ENCODE measurements at regions not wholly inside any gene's neighbourhood (a gene's known extent, or its start where the extent isn't known, plus 50 kb on each side); places are given as distances from the start of the nearest gene placed in this dataset.

DNA sequence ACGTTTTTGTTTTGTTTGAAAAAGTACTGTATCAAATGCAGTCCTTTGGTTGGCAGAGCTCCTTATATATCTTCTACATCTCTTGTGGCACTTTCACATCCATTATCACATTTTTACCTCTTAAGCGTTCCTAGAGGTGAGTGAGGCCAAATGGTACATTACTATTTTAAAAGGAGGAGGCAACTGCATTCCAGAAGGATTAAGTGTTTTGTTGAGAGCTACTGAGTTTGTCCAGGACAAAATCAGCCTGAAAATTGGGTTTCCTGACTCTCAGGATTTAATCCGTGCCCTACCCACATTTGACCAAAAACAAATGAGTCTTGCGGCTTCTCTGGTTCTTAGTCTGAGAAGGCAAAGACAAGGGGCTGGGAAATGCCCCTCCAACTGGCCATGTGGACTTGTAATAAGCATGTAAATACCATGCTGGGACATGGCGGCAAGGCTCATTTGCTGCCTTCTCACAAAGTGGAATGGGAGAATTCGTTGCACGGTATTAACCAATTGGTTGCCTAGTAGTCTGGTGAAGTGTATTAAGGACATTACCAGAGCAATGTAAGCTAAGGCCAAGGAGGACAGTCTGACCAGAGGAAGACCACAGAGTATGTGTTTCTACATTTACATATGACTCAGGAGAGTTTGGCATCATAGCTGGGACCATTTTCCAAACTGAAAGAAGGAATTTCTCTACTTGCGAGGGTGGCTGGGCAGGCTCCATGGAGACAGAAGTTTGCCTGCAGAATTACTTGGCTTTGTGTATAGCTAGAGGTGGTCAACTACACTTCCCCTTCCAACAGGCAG is 175.8 kb upstream of the PLXNC1 start:
- no peak overlapping the region for H3K4me3 ChIP-seq
- TF ChIP-seq EZH2 (IDR thresholded peaks at IDR 0.05; ENCODE audit: low read depth, unreplicated experiment) (no peak), JUNB (IDR thresholded peaks at IDR 0.05; ENCODE audit: unreplicated experiment) (no peak), REST (IDR thresholded peaks at IDR 0.05; ENCODE audit: unreplicated experiment) (no peak), CREB1 (CRISPR knock-in tag; IDR thresholded peaks at IDR 0.05; ENCODE audit: low read depth) (no peak), POLR2AphosphoS5 (IDR thresholded peaks at IDR 0.05; ENCODE audit: low read depth) (no peak), ZNF462 (CRISPR knock-in tag; IDR thresholded peaks at IDR 0.05) (no peak), EZH2phosphoT487 (IDR thresholded peaks at IDR 0.05; ENCODE audit: unreplicated experiment) (no peak), ZNF331 (CRISPR knock-in tag; IDR thresholded peaks at IDR 0.05; ENCODE audit: low read depth) (no peak), STAT1 (IDR thresholded peaks at IDR 0.05; ENCODE audit: unreplicated experiment) (no peak), ETS1 (IDR thresholded peaks at IDR 0.05) (no peak), CTCF (conservative IDR thresholded peaks at IDR 0.05; ENCODE audit: low read depth in 2 of 2) (no peak), ZNF114 (CRISPR knock-in tag; IDR thresholded peaks at IDR 0.05) (no peak), NANOG (IDR thresholded peaks at IDR 0.05; ENCODE audit: borderline replicate concordance) (no peak)
- Mint-ChIP-seq H3K27me3 (ENCODE audit: insufficient read depth, low read depth, poor library complexity) (peaks cover 3% of the 10 kb centered on the region), H3K36me3 (ENCODE audit: low read depth) (no peaks in the 10 kb centered on the region), H3K4me1 (no peaks in the 10 kb centered on the region), H3K27ac (no peak overlapping the region), H3K9me3 (no peaks in the 10 kb centered on the region; the same call in 2 of the 3 replicates), H3K4me3 (no peak overlapping the region)
- H4K20me1 ChIP-seq (replicated peaks; ENCODE audit: insufficient read depth): no peaks in the 10 kb centered on the region
- no peak overlapping the region for H2AFZ ChIP-seq
- no peaks in the 10 kb centered on the region for H3K79me2 ChIP-seq (replicated peaks; ENCODE audit: insufficient read depth)
- no peaks in the 10 kb centered on the region for H3K27me3 ChIP-seq (ENCODE audit: insufficient read depth)
- no peak overlapping the region for H3K27ac ChIP-seq (ENCODE audit: low read depth)
- H3K36me3 ChIP-seq (ENCODE audit: insufficient read depth): no peaks in the 10 kb centered on the region
- no peak overlapping the region for H3K4me2 ChIP-seq
- H3K9me2 ChIP-seq (ENCODE audit: insufficient read depth): 0 out of 2 replicates have a peak, but pooled peaks cover 18% of the 10 kb centered on the region
- H3F3A ChIP-seq (replicated peaks; ENCODE audit: low read depth): no peaks in the 10 kb centered on the region
- ATAC-seq: no peak
- no peak for DNase-seq (ENCODE audit: low spot score)
- H3K4me1 ChIP-seq (ENCODE audit: insufficient read depth): no peaks in the 10 kb centered on the region

Measured in GM23338 (cell line).